K562 (cell line): ENCODE measurements at regions not wholly inside any gene's neighbourhood (a gene's known extent, or its start where the extent isn't known, plus 50 kb on each side); places are given as distances from the start of the nearest gene placed in this dataset.

Source experiments
- CBFB ChIP-seq: sonication (generic); formaldehyde crosslinking; IDR thresholded peaks from 2 replicates; pipeline ENCODE4 v1.4.0; 2020; ENCODE audit warnings: mild to moderate bottlenecking, missing genetic modification reagents
- GATAD2A ChIP-seq: fragments of 450-650 bp; IDR thresholded peaks from 2 replicates; pipeline ENCODE4 v1.6.1; 2017
- HDAC2 ChIP-seq: fragments of 450-650 bp; IDR thresholded peaks from 2 replicates; pipeline ENCODE4 v1.6.1; 2016; ENCODE audit warnings: mild to moderate bottlenecking
- TCF3 ChIP-seq: sonication (generic); formaldehyde crosslinking; IDR thresholded peaks from 2 replicates; pipeline ENCODE4 v1.4.0; 2020; ENCODE audit warnings: mild to moderate bottlenecking, missing genetic modification reagents
- TOE1 ChIP-seq, 2 experiments: fragments of 450-650 bp in 1 of 2; sonication (generic) in 1 of 2; formaldehyde crosslinking in 1 of 2; IDR thresholded peaks; 2 replicates each; pipeline versions ENCODE4 v1.7.1 to v1.8.0; 2016 to 2022; ENCODE audit warnings: borderline replicate concordance in 2 of 2, mild to moderate bottlenecking in 2 of 2, antibody characterized with exemption in 1 of 2, inconsistent platforms in 1 of 2, low read depth in 1 of 2, missing genetic modification reagents in 1 of 2, moderate library complexity in 1 of 2
- ZNF778 ChIP-seq: fragments of 450-650 bp; formaldehyde crosslinking; IDR thresholded peaks from 2 replicates; pipeline ENCODE4 v1.4.0; 2020; ENCODE audit warnings: mild to moderate bottlenecking, moderate library complexity
- TF ChIP-seq, protein P1 (sequence below): fragments of 450-650 bp; IDR thresholded peaks from 2 replicates; pipeline ENCODE4 v1.6.1; 2016; ENCODE audit warnings: mild to moderate bottlenecking, moderate library complexity
- TF ChIP-seq, protein P2 (sequence below): sonication (generic); formaldehyde crosslinking; IDR thresholded peaks from 2 replicates; pipeline ENCODE4 v1.8.0; 2022; ENCODE audit warnings: missing genetic modification reagents, mild to moderate bottlenecking, borderline replicate concordance

DNA sequence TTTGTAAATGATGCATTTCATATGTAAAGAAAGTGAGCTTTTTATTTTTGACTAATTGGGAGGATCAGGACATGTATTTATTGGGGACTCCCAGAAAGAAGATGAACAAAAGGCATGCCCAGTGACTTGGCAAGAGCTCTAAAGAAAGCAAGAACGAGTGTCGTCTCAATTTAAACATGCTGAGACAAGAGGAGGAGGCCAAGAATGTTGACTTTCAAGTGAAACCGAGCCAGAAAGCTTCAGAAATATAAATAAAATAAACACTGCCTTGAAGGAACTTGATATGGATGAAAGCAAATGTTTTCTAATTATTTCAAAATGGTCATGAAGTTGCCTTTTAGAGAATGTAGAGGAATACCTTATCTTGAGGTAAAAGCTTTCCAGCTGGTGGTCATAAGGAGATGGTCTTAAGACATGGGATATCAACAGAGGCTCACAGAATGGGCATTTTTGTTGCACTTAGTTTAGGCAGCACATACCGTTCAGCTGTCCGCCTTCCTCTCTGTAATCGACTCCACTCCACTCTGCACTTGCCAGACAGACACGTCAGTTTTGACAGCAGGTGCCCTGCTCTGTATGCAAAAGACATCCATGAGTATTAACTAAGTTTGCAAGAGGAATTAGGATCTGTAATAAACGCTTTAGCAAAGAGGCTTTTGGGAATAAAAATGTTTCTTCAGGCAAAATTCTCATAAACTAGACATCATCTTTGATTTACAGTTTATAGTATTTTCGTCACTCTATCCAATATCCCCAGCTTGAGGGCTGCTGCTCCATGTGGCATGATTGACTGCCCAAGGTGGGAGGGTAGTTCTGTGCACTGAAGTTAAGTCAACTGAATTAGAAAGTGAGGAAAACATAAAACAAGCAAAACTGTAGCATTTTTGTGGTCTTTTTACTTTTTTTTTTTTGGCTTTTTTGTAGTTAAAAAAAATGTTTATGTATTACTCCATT is 613.1 kb downstream of the PKHD1 start (continued):
- TF ChIP-seq, protein P1, sequence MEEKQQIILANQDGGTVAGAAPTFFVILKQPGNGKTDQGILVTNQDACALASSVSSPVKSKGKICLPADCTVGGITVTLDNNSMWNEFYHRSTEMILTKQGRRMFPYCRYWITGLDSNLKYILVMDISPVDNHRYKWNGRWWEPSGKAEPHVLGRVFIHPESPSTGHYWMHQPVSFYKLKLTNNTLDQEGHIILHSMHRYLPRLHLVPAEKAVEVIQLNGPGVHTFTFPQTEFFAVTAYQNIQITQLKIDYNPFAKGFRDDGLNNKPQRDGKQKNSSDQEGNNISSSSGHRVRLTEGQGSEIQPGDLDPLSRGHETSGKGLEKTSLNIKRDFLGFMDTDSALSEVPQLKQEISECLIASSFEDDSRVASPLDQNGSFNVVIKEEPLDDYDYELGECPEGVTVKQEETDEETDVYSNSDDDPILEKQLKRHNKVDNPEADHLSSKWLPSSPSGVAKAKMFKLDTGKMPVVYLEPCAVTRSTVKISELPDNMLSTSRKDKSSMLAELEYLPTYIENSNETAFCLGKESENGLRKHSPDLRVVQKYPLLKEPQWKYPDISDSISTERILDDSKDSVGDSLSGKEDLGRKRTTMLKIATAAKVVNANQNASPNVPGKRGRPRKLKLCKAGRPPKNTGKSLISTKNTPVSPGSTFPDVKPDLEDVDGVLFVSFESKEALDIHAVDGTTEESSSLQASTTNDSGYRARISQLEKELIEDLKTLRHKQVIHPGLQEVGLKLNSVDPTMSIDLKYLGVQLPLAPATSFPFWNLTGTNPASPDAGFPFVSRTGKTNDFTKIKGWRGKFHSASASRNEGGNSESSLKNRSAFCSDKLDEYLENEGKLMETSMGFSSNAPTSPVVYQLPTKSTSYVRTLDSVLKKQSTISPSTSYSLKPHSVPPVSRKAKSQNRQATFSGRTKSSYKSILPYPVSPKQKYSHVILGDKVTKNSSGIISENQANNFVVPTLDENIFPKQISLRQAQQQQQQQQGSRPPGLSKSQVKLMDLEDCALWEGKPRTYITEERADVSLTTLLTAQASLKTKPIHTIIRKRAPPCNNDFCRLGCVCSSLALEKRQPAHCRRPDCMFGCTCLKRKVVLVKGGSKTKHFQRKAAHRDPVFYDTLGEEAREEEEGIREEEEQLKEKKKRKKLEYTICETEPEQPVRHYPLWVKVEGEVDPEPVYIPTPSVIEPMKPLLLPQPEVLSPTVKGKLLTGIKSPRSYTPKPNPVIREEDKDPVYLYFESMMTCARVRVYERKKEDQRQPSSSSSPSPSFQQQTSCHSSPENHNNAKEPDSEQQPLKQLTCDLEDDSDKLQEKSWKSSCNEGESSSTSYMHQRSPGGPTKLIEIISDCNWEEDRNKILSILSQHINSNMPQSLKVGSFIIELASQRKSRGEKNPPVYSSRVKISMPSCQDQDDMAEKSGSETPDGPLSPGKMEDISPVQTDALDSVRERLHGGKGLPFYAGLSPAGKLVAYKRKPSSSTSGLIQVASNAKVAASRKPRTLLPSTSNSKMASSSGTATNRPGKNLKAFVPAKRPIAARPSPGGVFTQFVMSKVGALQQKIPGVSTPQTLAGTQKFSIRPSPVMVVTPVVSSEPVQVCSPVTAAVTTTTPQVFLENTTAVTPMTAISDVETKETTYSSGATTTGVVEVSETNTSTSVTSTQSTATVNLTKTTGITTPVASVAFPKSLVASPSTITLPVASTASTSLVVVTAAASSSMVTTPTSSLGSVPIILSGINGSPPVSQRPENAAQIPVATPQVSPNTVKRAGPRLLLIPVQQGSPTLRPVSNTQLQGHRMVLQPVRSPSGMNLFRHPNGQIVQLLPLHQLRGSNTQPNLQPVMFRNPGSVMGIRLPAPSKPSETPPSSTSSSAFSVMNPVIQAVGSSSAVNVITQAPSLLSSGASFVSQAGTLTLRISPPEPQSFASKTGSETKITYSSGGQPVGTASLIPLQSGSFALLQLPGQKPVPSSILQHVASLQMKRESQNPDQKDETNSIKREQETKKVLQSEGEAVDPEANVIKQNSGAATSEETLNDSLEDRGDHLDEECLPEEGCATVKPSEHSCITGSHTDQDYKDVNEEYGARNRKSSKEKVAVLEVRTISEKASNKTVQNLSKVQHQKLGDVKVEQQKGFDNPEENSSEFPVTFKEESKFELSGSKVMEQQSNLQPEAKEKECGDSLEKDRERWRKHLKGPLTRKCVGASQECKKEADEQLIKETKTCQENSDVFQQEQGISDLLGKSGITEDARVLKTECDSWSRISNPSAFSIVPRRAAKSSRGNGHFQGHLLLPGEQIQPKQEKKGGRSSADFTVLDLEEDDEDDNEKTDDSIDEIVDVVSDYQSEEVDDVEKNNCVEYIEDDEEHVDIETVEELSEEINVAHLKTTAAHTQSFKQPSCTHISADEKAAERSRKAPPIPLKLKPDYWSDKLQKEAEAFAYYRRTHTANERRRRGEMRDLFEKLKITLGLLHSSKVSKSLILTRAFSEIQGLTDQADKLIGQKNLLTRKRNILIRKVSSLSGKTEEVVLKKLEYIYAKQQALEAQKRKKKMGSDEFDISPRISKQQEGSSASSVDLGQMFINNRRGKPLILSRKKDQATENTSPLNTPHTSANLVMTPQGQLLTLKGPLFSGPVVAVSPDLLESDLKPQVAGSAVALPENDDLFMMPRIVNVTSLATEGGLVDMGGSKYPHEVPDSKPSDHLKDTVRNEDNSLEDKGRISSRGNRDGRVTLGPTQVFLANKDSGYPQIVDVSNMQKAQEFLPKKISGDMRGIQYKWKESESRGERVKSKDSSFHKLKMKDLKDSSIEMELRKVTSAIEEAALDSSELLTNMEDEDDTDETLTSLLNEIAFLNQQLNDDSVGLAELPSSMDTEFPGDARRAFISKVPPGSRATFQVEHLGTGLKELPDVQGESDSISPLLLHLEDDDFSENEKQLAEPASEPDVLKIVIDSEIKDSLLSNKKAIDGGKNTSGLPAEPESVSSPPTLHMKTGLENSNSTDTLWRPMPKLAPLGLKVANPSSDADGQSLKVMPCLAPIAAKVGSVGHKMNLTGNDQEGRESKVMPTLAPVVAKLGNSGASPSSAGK, result no peak
- no peak for TF ChIP-seq GATAD2A
- TF ChIP-seq HDAC2, result no peak
- no peak for TF ChIP-seq ZNF778
- TF ChIP-seq CBFB (CRISPR knock-in tag), result no peak
- TF ChIP-seq TOE1 (IDR thresholded peaks at IDR 0.05; ENCODE audit: borderline replicate concordance), result no peak
- no peak for TF ChIP-seq TOE1 (CRISPR knock-in tag; IDR thresholded peaks at IDR 0.05; ENCODE audit: borderline replicate concordance, low read depth)
- TF ChIP-seq, protein P2, sequence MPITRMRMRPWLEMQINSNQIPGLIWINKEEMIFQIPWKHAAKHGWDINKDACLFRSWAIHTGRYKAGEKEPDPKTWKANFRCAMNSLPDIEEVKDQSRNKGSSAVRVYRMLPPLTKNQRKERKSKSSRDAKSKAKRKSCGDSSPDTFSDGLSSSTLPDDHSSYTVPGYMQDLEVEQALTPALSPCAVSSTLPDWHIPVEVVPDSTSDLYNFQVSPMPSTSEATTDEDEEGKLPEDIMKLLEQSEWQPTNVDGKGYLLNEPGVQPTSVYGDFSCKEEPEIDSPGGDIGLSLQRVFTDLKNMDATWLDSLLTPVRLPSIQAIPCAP (CRISPR knock-in tag), result no peak
- TF ChIP-seq TCF3 (CRISPR knock-in tag), result no peak
